Activated CD4-positive, alpha-beta T cell treated with anti-CD3 and anti-CD28 coated beads for 48 hours (primary cell): ENCODE measurements at regions not wholly inside any gene's neighbourhood (a gene's known extent, or its start where the extent isn't known, plus 50 kb on each side); places are given as distances from the start of the nearest gene placed in this dataset.
"Not testable (repeated sequence)": the region's sequence is repeated elsewhere in the genome, so short reads cannot be mapped to it uniquely, and the experiment has no call there.

Experiments
- DNase-seq: peaks from one replicate; pipeline ENCODE4 v3.0.0-alpha.2; 2020

DNA sequence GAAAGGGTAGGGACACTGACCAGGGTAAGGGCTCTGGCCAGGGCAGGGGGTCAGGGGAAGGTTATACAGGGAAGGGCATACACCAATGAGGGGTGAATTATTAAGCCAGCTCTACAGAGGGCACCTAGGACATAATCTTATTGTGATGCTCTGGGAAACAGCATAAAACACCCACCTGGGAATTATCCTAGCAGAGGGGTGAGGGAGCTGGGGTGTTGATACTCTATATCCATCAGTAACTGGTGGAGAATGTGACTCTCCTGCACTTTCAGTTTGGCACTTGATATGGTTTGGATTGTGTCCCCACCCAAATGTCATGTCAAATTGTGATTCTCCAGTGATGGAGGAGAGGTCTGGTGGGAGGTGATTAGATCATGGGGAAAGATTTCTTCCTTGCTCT, 291.2 kb downstream of the ASMT start:
- DNase-seq: no peak

DNA sequence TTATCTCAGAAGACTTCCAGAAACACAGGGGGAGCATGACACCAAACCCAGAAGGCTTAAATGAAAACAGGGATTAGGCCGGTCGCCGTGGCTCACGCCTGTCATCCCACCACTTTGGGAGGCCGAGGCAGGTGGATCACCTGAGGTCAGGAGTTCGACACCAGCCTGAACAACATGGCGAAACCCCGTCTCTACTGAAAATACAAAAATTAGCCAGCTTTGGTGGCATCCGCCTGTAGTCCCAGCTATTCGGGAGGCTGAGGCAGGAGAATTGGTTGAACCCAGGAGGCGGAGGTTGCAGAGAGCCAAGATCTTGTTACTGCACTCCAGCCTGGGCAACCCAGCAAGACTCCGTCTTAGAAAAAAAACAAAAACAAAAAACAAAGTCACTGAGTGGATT, 294.1 kb downstream of the ASMT start:
- DNase-seq: not testable (repeated sequence)

DNA sequence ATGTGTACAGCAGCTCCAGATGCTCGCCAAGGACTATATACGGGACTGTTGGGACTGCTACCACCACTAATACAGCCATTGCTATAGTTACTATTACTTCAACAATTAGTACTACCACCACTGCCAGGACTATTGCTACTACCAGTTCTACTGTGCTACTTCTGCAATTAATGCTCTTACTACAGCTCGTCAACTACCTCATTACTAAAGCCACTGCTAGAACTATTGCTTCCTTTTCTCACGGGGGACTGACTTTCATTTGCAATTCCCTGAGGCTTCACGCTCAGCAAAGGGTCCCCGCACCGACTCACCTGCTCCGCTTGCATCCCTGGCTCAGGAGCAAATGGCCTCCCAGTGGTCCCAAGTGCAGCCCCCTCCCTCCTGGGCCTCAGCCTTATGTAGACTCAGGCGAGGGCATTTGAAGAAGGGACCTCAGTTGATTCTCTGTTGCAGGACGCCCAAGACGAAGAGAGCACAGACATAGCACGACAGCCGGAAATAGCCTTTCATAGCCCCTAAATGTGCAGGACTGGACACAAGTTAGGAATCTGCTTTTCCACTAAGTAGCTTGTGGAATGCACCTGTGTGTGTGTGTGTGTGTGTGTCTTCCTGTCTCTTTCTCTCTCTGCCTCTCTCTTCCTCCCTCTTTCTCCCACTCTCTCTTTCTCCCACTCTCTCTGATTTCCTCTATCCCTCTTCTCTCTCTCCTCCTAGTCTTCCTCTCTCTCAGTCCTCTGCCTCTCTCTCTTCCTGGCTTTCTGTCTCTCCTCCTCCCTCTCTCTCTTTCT, 294.8 kb downstream of the ASMT start:
- DNase-seq: no peak

DNA sequence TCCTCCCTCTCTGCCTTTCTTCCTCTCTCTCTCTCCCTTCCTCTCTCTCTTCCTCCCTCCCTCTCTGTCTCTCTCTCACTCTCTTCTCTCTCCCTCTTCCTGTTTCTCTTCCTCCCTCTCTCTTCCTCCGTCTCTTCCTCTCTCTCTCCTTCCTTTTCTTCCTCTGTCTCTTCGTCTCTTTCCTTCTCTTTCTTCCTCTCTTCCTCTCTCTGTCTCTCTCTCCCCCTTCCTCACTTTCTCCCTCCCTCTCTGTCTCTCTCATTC, 295.3 kb downstream of the ASMT start:
- no peak for DNase-seq

DNA sequence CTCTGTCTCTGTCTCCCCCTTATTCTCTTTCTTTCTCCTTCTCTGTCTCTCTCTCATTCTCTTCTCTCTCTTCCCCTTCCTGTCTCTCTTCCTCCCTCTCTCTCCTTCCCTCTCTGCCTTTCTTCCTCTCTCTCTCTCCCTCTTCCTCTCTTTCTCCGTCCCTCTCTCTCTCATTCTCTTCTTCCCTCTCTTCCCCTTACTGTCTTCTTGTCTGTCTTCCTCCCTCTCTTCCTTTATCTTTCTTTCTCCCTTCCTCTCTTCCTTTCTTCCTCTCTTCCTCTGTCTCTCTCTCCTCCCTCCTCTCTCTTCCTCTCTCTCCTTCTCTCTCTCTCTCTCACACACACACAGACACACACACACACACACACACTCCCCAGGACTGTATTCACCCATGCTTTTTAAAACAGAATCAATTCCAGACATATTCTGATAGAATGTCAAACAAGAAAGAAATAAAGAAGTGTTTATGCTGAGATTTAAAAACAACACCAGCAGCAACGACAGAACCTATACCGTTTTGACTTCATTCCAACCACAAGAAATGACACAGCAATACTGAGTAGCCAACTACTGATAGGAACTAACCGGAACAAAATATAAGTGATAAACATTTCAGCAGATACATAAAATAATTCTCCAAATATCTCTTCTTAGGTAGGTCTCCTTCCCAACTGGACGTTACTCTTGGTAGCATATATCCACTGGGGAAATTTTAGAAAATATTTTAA, 296.7 kb downstream of the ASMT start:
- no peak for DNase-seq

DNA sequence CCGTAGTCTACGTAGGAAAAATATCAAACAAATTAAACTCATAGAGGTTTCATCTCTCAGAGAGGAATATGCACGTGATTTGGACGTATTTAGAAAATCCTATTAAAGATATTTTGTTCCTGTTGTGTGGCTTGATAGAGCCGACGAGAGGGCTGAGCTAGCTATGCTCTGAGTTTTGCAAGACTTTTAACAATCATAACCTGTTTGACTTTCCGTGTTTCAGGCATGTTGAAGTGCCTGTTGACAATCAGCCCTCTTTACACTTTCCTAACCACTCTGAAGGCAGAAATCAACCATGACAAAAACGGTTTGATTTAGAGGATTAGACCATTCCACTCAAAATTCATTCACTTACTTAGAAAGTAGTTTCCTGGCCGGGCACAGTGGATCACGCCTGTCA, 297.3 kb downstream of the ASMT start:
- no peak for DNase-seq

DNA sequence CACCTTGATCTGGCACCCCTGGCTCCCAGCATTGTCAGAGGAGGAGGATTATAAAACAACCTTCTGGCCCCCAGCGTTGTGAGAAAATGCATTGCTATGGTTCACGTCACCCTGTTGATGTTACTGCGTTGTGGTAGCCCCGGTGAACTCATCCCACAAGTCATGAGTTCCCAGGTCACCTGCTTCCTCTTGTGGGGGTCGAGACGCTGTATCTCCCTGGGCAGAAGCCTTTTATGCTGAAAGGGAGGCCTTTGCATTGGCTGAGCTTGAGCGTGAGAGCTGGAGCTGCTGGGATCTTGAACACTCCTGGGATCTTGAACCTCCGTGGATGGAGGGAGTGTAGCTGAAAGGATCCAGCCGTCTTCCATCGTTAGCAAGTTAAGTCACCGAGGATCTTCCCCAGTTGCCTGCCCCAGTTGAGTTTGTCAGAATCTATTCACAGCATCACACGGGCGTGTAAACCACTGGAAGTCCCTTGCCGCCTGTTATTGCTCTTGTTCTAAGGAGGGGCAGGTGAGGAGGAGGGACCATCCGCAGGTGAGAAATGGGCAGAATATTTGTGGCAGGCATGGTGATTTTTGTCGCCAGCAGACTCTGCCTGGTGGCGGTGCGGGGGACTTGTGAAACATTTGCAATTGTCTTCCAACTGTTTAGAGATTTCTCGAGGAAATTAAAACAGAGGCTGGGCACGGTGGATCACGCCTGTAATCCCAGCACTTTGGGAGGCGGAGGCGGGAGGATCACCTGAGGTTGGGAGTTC, 299.9 kb downstream of the ASMT start:
- no peak for DNase-seq

DNA sequence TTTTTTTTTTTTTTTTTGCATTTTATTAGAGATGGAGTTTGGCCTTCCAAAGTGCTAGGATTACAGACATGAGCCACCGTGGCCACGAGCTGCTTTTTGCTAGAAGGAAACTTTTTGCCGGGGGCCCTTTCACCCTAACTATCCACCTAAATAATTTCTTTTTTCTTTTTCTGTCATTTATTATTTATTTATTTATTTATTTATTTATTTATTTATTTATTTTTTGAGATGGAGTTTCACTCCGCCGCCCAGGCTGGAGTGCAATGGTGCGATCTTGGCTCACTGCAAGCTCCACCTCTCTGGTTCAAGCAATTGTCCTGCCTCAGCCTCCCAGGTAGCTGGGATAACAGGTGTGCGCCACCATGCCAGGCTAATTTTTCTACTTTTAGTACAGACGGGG, 303.9 kb downstream of the ASMT start:
- no peak for DNase-seq

DNA sequence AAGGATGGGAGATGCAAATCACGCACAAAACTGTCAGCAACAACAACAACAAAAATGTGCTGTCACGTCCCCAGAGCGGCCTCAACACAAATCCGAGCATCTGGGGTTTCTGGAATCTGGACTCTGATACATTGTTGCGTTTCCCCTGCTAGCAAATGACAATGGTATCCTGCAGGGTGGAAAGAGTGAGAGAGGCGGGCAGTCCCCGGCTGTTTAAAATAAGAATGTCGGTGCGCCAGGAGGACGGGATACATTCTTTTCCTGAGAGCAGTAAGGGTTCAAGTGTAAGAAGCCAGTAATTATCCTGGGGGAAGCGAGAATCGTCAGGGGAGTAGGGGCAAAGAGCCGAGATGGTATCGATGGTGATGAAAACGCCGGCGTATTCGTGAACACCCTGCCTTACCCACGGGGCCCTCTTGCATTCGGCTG, 310.2 kb downstream of the ASMT start:
- DNase-seq: no peak

DNA sequence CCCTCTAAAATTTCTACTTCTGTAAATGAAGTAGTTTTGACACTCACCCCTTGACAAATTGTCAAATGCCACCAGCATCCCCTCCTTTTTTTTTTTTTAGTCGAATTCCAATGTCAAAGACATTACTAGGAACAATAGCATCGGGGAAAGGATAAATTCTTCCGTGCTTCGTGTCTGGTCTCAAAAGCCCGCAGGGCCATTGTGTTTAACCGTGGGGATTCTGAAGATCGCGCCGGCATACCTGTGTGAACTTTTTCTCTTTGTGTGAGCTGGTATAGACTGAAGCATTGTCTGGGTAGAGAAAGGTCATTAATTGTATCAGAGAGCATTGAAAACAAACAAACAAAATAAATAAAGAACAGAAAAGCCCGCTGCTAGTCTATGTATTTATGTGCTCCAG, 313.9 kb downstream of the ASMT start:
- no peak for DNase-seq

DNA sequence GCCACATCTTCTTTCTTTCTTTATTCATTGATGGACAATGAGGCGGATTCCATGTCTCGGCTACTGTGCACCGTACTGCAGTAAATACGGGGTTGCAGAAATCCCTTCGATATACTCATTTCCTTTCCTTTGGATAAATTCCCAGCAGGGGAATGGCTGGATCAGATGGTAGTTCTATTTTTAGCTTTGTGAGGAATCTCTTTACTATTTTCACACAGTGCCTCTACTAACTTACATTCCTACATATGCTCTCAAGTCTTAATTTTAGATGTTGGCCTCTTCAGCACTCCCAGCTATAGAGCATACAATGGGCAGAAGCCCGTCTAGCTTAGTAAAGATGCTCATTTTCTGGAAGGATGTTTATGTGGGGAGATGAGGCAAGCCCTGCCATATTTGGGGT, 317.4 kb downstream of the ASMT start:
- no peak for DNase-seq

DNA sequence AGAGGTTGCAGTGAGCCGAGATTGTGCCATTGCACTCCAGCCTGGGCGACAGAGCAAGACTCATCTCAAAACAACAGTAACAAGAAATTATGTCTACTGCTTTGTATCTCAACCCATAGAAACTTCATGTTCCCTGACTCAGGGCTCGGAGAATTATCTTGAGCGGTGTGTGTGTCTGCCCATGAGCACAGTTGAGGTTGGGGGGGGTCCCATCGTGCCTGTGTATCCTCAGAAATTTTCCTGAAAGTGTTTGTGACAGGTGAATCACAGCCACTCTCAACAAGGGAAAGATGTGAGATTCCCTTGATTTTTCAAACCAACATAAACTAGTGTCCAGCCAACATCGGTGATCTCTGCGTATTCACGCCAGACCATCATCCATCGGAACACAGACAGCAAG, 319.1 kb downstream of the ASMT start:
- no peak for DNase-seq

DNA sequence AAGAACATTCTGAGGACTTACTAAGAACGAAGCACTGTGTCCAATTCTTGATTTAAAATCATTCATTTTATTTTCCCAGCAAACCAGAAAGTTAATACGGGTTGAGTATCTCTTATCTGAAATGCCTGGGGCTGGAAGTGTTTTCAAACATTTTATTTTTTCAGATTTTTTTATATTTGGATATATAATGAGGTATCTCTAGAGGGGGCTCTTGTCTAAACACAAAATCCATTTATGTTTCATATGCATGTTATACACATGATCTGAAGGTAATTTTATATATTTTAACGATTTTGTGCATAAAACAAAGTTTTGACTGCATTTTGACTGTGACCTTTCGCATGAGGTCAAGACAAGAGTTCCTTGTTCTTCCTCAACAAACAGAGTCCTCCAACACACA, 320.9 kb downstream of the ASMT start:
- DNase-seq: no peak

DNA sequence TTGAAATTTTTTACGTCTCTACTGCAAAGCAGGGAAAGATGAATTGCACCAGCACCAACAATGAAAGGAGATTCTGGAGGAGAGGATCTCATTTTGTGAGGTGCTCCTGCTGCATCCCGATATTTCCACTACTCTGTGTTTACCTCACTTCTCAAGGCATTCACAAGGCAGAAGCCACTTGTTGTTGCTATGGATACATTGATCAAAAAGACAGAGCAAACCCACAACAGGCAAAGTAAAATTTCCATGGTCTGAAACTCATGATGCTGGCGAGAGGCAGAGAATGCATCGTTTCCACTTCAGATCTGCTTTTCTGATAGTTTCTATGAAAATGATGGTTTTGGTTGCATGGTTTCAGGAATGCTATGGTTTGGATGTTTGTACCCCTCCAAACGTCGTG, 323.3 kb downstream of the ASMT start:
- DNase-seq: no peak

DNA sequence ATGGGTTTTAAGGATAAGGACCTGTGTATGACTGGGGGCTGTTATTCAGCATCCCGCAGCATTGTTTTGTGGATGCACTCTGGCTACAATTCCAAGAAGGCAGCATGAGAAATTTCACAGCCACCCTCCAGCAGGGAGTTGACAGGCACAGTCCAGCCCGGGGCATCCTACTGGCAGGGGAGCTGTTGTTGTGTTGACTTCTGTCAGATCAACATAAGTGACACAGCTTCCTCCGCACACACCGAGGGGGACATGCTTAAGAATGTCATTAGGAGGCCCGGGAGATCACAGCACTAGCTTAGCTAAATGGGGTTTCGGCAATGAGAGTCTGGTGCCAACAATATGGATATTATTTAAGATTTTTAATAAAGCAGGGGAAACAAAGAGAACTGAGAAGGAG, 326.5 kb downstream of the ASMT start:
- no peak for DNase-seq

DNA sequence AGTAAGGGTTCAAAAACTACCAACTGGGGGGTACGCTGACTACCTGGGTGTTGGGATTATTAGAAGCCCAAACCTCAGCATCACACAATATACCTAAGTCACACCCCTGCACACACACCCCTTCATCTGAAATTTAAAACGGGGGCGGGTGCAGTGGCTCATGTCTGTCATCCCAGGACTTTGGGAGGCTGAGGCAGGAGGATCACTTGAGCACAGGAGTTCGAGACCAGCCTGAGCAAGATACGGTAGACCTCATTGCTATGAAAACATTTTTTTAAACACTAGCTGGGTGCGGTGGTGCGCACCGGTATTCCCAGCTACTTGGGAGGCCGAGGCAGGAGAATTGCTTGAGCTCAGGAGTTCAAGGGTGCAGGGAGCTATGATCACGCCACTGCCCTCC, 331.0 kb downstream of the ASMT start:
- no peak for DNase-seq

DNA sequence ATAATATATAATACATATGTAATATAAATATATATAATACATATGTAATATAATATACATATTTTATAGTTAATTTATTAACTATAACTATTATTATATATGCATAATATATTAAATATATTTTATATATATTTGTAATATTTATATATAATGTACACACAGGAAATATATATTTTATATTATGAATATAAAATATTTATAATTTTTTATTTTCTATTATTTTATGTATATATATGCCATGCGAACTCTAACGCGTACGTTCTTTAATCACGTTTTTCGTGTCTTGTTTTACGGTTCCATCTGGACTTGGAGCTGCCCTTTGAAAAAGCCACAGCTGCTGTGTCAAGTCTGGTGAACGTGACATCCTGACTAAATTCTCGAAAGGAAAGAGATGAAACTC, 332.1 kb downstream of the ASMT start:
- no peak for DNase-seq
